HPDE6-E6E7 (cell line): ENCODE measurements at regions not wholly inside any gene's neighbourhood (a gene's known extent, or its start where the extent isn't known, plus 50 kb on each side); places are given as distances from the start of the nearest gene placed in this dataset.
"Not testable (repeated sequence)": the region's sequence is repeated elsewhere in the genome, so short reads cannot be mapped to it uniquely, and the experiment has no call there.

Experiments
- DNase-seq: peaks from one replicate; pipeline ENCODE4 v3.0.0; 2011; ENCODE audit warnings: missing footprints; ENCODE audit errors: extremely low spot score

GRCh38 chr1:57576756-57577155, 152.9 kb upstream of the DAB1 start:
- DNase-seq = no peak

- DNase-seq = no peak
Measured at GRCh38 chr1:57572016-57572415, 148.2 kb upstream of the DAB1 start.

- DNase-seq = not testable (repeated sequence)
Measured at GRCh38 chr1:57558066-57558465, 134.2 kb upstream of the DAB1 start.

GRCh38 chr1:57553666-57554065, 129.8 kb upstream of the DAB1 start:
- no peak for DNase-seq

GRCh38 chr1:57551476-57551875, 127.6 kb upstream of the DAB1 start:
- no peak for DNase-seq

- DNase-seq = no peak
Measured at GRCh38 chr1:57550092-57550491, 126.2 kb upstream of the DAB1 start.

- no peak for DNase-seq
Measured at GRCh38 chr1:57549300-57549699, 125.4 kb upstream of the DAB1 start.

- DNase-seq = no peak
Measured at GRCh38 chr1:57546549-57547330, 122.9 kb upstream of the DAB1 start.

- no peak for DNase-seq
Measured at GRCh38 chr1:57544345-57544744, 120.5 kb upstream of the DAB1 start.

GRCh38 chr1:57536749-57537423, 113.0 kb upstream of the DAB1 start:
- DNase-seq = no peak

- no peak for DNase-seq
Measured at GRCh38 chr1:57532299-57532698, 108.4 kb upstream of the DAB1 start.

- DNase-seq = not testable (repeated sequence)
Measured at GRCh38 chr1:57530911-57531260, 107.0 kb upstream of the DAB1 start.

- DNase-seq = no peak
Measured at GRCh38 chr1:57530206-57530910, 106.5 kb upstream of the DAB1 start.

- DNase-seq = no peak
Measured at GRCh38 chr1:57522575-57522974, 98.7 kb upstream of the DAB1 start.

GRCh38 chr1:57520743-57521515, 97.1 kb upstream of the DAB1 start:
- DNase-seq = no peak

GRCh38 chr1:57518496-57518895, 94.6 kb upstream of the DAB1 start:
- no peak for DNase-seq

- no peak for DNase-seq
Measured at GRCh38 chr1:57517587-57518374, 93.9 kb upstream of the DAB1 start.

- no peak for DNase-seq
Measured at GRCh38 chr1:57512386-57512785, 88.5 kb upstream of the DAB1 start.

GRCh38 chr1:57506941-57507340, 83.1 kb upstream of the DAB1 start:
- no peak for DNase-seq

- DNase-seq = no peak
Measured at GRCh38 chr1:57503337-57503736, 79.5 kb upstream of the DAB1 start.

- DNase-seq = no peak
Measured at GRCh38 chr1:57500136-57500830, 76.4 kb upstream of the DAB1 start.
